ENCODE measurements at regions not wholly inside any gene's neighbourhood (a gene's known extent, or its start where the extent isn't known, plus 50 kb on each side); places are given as distances from the start of the nearest gene placed in this dataset.

DNA sequence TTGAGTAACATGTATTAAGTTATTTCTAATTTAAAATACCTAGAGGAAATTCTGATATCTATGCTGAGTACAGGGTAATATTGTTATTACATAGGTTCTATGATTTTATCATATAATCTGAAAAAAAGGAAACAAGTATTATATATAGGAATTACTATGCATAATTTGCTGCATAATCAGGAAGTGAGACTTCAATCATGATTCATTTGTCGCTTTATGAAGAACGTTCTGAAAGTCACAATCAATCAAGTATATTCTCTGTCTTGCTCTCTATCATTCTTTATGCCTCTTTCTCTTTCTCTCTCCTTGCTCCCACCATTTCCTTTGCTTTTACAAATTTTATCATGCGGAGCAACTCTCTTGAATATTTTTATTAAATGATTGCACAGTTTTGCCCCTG is 1130.3 kb downstream of the PLA2G4A start:
- no peaks in the 10 kb centered on the region for H3K27me3 ChIP-seq (ENCODE audit: control insufficient read depth in 4 of 4, insufficient read depth in 4 of 4, low read length in 3 of 4)
- H3K9ac ChIP-seq (ENCODE audit: low read depth in 1 of 2, low read length in 2 of 2): no peak overlapping the region

More for the DNA sequence above, 1130.3 kb downstream of the PLA2G4A start:
- WGBS: 82% methylated on average over 3 of the region's 3 CpGs
- H3K4me1 ChIP-seq (ENCODE audit: control insufficient read depth in 4 of 4, insufficient read depth in 4 of 4, low read length in 3 of 4): peaks cover 0 to 8% (median 1%) of the 10 kb centered on the region in 4 donors
- H3K9me3 ChIP-seq (ENCODE audit: control insufficient read depth in 4 of 4, low read length in 3 of 4): no peaks in the 10 kb centered on the region
- H3K4me3 ChIP-seq (ENCODE audit: low read depth in 1 of 3, low read length in 3 of 3): no peak overlapping the region
- H3K27ac ChIP-seq (ENCODE audit: low read depth in 1 of 2, low read length in 2 of 2): no peak overlapping the region
- H3K36me3 ChIP-seq (ENCODE audit: control insufficient read depth in 4 of 4, insufficient read depth in 3 of 4, low read depth in 1 of 4, low read length in 3 of 4): no peaks in the 10 kb centered on the region
- TF ChIP-seq, protein P1, sequence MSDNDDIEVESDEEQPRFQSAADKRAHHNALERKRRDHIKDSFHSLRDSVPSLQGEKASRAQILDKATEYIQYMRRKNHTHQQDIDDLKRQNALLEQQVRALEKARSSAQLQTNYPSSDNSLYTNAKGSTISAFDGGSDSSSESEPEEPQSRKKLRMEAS (IDR thresholded peaks at IDR 0.05): no peak
- no peak for TF ChIP-seq HNF4G (IDR thresholded peaks at IDR 0.05)
- TF ChIP-seq NR2F2 (IDR thresholded peaks at IDR 0.05): no peak
- TF ChIP-seq CTCF (IDR thresholded peaks at IDR 0.05; ENCODE audit: low read depth, low read length, missing input control): no peak
- TF ChIP-seq, protein P2, sequence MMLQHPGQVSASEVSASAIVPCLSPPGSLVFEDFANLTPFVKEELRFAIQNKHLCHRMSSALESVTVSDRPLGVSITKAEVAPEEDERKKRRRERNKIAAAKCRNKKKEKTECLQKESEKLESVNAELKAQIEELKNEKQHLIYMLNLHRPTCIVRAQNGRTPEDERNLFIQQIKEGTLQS (IDR thresholded peaks at IDR 0.05): no peak
- TF ChIP-seq YY1 (IDR thresholded peaks at IDR 0.05): no peak
- TF ChIP-seq GABPA (IDR thresholded peaks at IDR 0.05 in 1 of 2, conservative IDR thresholded peaks at IDR 0.05 in 1 of 2): no peak
- no peak for TF ChIP-seq SP1 (IDR thresholded peaks at IDR 0.05)
- no peak for TF ChIP-seq FOXA2 (IDR thresholded peaks at IDR 0.05)
- no peak for TF ChIP-seq REST (IDR thresholded peaks at IDR 0.05)
- TF ChIP-seq TAF1 (conservative IDR thresholded peaks at IDR 0.05): no peak
- TF ChIP-seq FOXA1 (IDR thresholded peaks at IDR 0.05): no peak
- no peak for TF ChIP-seq EGR1 (IDR thresholded peaks at IDR 0.05; ENCODE audit: low read depth in 2 of 2)
- no peak for TF ChIP-seq JUND (IDR thresholded peaks at IDR 0.05)
- no peak for TF ChIP-seq RAD21 (IDR thresholded peaks at IDR 0.05)
- TF ChIP-seq, protein P3, sequence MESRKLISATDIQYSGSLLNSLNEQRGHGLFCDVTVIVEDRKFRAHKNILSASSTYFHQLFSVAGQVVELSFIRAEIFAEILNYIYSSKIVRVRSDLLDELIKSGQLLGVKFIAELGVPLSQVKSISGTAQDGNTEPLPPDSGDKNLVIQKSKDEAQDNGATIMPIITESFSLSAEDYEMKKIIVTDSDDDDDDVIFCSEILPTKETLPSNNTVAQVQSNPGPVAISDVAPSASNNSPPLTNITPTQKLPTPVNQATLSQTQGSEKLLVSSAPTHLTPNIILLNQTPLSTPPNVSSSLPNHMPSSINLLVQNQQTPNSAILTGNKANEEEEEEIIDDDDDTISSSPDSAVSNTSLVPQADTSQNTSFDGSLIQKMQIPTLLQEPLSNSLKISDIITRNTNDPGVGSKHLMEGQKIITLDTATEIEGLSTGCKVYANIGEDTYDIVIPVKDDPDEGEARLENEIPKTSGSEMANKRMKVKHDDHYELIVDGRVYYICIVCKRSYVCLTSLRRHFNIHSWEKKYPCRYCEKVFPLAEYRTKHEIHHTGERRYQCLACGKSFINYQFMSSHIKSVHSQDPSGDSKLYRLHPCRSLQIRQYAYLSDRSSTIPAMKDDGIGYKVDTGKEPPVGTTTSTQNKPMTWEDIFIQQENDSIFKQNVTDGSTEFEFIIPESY (IDR thresholded peaks at IDR 0.05): no peak
- no peak for TF ChIP-seq HNF4A (conservative IDR thresholded peaks at IDR 0.05)
- TF ChIP-seq RXRA (IDR thresholded peaks at IDR 0.05): no peak
- DNase-seq (ENCODE audit: low spot score): no peak

Data from liver (tissue), 8 donors.